ENCODE measurements at regions not wholly inside any gene's neighbourhood (a gene's known extent, or its start where the extent isn't known, plus 50 kb on each side); places are given as distances from the start of the nearest gene placed in this dataset.

DNA sequence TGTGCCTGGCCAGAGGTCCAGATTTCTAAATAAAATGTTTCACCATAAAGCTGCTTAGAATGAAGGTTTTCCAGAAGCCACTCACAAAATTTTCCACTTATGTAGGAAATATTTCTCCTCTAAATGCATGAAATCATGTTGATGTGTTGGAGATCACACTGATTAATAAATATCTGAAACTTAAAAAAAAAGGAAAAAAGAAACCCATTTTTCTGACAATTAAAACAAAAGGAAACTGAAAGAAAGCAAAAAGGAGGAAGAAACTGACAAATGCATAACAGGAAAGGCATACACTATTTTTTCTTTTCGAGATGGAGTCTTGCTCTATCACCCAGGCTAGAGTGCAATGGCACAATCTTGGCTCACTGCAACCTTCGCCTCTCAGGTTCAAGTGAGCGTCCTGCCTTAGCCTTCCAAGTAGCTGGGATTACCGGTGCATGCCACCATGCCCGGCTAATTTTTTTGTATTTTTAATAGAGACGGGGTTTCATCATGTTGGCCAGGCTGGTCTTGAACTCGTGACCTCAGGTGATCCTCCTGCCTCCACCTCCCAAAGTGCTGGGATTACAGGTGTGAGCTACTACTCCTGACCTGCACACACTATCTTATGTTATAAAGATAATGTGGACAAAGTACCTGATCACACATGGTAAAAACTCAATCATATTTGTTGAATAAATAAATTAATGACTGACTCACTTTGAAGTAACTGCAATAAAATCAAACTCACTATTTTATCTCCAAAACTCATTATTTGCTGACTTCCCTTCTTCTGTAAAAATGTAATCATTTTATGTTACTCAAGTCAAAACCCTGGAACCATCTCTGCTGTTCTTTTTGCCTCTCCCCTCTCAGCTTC, 149.8 kb upstream of the NR5A2 start:
- FAIRE-seq (no peak), DNase-seq (ENCODE audit: insufficient read length, low spot score) (no peak)
- no peak for TF ChIP-seq POLR2A (IDR thresholded peaks at IDR 0.05; ENCODE audit: low read depth, low read length)
- TF ChIP-seq PAX5 (IDR thresholded peaks at IDR 0.05; ENCODE audit: insufficient read depth, low read length, severe bottlenecking): no peak
- no peak for TF ChIP-seq TAF1 (IDR thresholded peaks at IDR 0.05; ENCODE audit: low read depth, low read length)

DNA sequence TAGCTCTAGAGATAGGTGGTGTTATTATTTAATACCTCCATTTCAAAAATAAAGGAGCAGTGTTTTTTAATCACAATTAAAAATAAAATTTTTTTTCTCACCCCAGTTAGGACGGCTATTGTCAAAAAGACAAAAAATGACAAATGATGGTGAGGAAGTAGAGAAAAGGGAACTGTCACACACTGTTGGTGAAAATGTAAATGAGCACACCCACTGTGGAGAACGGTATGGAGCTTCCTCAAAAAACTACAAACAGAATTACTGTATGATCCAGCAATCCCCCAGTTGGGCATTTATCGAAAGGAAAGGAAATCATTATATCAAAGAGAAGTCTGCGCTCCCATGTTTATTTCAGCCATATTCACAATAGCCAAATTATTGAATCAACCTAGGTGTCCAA, 148.7 kb upstream of the NR5A2 start:
- FAIRE-seq (no peak), DNase-seq (ENCODE audit: insufficient read length, low spot score) (no peak)
- TF ChIP-seq POLR2AphosphoS5 (IDR thresholded peaks at IDR 0.05; ENCODE audit: low read depth, low read length) (no peak), PAX5 (IDR thresholded peaks at IDR 0.05; ENCODE audit: insufficient read depth, low read length, severe bottlenecking) (no peak), TAF1 (IDR thresholded peaks at IDR 0.05; ENCODE audit: low read depth, low read length) (no peak), POU2F2 (IDR thresholded peaks at IDR 0.05; ENCODE audit: low read depth, low read length) (no peak), POLR2A (IDR thresholded peaks at IDR 0.05; ENCODE audit: low read depth, low read length) (no peak), SPI1 (IDR thresholded peaks at IDR 0.05; ENCODE audit: low read depth, low read length) (no peak)

DNA sequence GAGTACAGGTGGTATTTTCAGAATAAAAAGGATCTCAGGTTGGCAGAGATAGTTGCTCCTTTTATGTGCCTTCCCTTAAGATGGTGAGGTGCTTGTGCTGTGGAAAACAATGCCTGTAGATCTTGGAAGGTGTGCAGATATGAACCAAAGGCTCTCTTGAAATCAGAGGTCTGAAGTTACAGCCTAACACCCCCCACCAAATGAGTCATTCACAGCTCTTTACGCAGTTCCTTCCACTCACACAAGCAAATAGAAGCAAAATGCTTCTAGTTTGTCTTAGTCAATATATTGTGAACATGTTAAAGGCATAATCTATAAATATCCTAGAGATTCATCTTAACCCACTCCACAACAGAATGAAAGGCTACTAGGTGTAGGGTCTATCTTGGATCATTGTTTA, 128.9 kb upstream of the NR5A2 start:
- FAIRE-seq (no peak), DNase-seq (ENCODE audit: insufficient read length, low spot score) (no peak)
- TF ChIP-seq SPI1 (IDR thresholded peaks at IDR 0.05; ENCODE audit: low read depth, low read length) (no peak), TAF1 (IDR thresholded peaks at IDR 0.05; ENCODE audit: low read depth, low read length) (no peak), POU2F2 (IDR thresholded peaks at IDR 0.05; ENCODE audit: low read depth, low read length) (no peak), PAX5 (IDR thresholded peaks at IDR 0.05; ENCODE audit: insufficient read depth, low read length, severe bottlenecking) (no peak), POLR2A (IDR thresholded peaks at IDR 0.05; ENCODE audit: low read depth, low read length) (no peak), POLR2AphosphoS5 (IDR thresholded peaks at IDR 0.05; ENCODE audit: low read depth, low read length) (no peak)

DNA sequence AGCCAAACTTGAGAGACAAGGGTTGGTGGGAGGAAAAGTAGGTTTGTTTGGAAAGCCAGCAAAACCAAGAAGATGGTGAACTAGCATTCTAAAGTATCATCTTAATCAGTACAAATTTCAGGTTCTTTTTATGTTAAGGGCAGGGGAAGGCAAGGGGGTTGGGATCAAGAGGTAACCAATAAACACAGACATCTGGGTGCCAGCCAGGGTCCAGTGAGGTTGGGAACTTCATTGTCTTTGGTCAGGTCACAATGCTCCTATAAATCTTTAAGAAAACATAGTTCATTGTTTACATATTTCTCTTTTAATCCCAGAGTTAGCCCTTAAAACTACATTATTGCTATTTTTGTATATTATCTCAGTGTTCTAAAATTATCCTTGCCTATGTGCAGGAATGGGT, 126.2 kb upstream of the NR5A2 start:
- no peak for TF ChIP-seq PAX5 (IDR thresholded peaks at IDR 0.05; ENCODE audit: insufficient read depth, low read length, severe bottlenecking)
- TF ChIP-seq TAF1 (IDR thresholded peaks at IDR 0.05; ENCODE audit: low read depth, low read length): no peak
- no peak for TF ChIP-seq POLR2A (IDR thresholded peaks at IDR 0.05; ENCODE audit: low read depth, low read length)
- no peak for TF ChIP-seq SPI1 (IDR thresholded peaks at IDR 0.05; ENCODE audit: low read depth, low read length)
- TF ChIP-seq POU2F2 (IDR thresholded peaks at IDR 0.05; ENCODE audit: low read depth, low read length): no peak
- TF ChIP-seq POLR2AphosphoS5 (IDR thresholded peaks at IDR 0.05; ENCODE audit: low read depth, low read length): no peak
- no peak for DNase-seq (ENCODE audit: insufficient read length, low spot score)

DNA sequence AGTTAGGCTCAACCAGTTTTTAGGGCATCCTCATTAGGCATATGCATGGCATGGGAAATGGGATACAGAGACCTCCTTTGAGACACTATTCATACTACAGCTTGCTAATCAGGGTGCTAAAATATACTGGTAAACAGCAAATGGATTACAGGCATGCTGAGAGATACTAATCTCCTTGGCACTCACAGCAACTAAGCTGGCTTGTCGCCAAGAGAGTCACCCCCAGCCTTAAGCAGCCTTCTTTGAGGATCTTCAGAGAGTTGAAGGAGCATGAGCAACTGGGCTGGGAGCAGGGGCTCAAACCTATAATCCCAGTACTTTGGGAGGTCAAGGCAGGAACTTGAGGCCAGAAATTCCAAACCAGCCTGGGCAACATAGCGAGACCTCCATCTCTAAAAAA, 120.1 kb upstream of the NR5A2 start:
- no peak for FAIRE-seq

More for the DNA sequence above, 126.2 kb upstream of the NR5A2 start:
- no peak for FAIRE-seq

DNA sequence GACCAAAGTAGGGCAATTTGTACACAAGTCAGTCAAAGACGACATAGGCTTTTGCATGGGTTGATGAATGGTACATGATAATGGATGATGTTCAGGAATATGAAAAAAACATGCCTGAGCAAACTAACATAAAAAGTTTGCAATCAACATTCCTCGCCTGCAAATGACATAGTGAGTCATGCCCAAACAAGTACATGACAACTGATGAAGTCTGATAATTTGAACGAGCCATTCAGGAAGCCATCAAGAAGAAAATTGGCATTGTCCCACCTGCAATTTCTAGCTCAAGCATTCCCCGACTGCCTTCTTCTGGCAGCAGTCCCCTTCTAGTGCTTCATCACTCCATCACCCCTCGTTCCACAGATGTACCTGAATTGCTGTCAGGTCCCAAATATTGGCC, 118.4 kb upstream of the NR5A2 start:
- TF ChIP-seq POLR2AphosphoS5 (IDR thresholded peaks at IDR 0.05; ENCODE audit: low read depth, low read length) (no peak), PAX5 (IDR thresholded peaks at IDR 0.05; ENCODE audit: insufficient read depth, low read length, severe bottlenecking) (no peak), TAF1 (IDR thresholded peaks at IDR 0.05; ENCODE audit: low read depth, low read length) (no peak), POU2F2 (IDR thresholded peaks at IDR 0.05; ENCODE audit: low read depth, low read length) (no peak), POLR2A (IDR thresholded peaks at IDR 0.05; ENCODE audit: low read depth, low read length) (no peak), SPI1 (IDR thresholded peaks at IDR 0.05; ENCODE audit: low read depth, low read length) (no peak)
- FAIRE-seq (no peak), DNase-seq (ENCODE audit: insufficient read length, low spot score) (no peak)

More for the DNA sequence above, 120.1 kb upstream of the NR5A2 start:
- DNase-seq (ENCODE audit: insufficient read length, low spot score): no peak
- TF ChIP-seq SPI1 (IDR thresholded peaks at IDR 0.05; ENCODE audit: low read depth, low read length) (no peak), PAX5 (IDR thresholded peaks at IDR 0.05; ENCODE audit: insufficient read depth, low read length, severe bottlenecking) (no peak), POLR2A (IDR thresholded peaks at IDR 0.05; ENCODE audit: low read depth, low read length) (no peak), POLR2AphosphoS5 (IDR thresholded peaks at IDR 0.05; ENCODE audit: low read depth, low read length) (no peak), POU2F2 (IDR thresholded peaks at IDR 0.05; ENCODE audit: low read depth, low read length) (no peak), TAF1 (IDR thresholded peaks at IDR 0.05; ENCODE audit: low read depth, low read length) (no peak)

DNA sequence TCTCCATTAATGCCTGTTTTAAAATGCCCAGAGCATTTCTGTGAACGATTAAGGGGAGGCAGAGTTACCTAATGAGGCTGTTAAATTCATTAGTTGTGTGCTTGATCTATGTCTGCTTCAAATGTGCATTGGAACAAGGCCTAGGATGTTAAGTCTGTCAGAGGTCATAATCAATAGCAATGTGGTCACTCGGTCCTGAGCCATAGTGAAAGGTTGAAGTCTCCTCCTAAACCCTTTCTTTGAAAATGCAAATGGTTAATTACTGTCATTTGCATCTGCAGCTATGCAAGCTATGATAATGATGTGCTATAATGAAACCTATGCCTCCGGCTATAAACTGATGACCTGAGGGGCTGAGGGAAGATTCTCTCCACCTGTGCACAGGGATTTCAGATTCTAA, 114.2 kb upstream of the NR5A2 start:
- TF ChIP-seq TAF1 (IDR thresholded peaks at IDR 0.05; ENCODE audit: low read depth, low read length) (no peak), POU2F2 (IDR thresholded peaks at IDR 0.05; ENCODE audit: low read depth, low read length) (no peak), POLR2AphosphoS5 (IDR thresholded peaks at IDR 0.05; ENCODE audit: low read depth, low read length) (no peak), POLR2A (IDR thresholded peaks at IDR 0.05; ENCODE audit: low read depth, low read length) (no peak), SPI1 (IDR thresholded peaks at IDR 0.05; ENCODE audit: low read depth, low read length) (no peak), PAX5 (IDR thresholded peaks at IDR 0.05; ENCODE audit: insufficient read depth, low read length, severe bottlenecking) (no peak)
- DNase-seq (ENCODE audit: insufficient read length, low spot score): no peak
- FAIRE-seq: no peak

DNA sequence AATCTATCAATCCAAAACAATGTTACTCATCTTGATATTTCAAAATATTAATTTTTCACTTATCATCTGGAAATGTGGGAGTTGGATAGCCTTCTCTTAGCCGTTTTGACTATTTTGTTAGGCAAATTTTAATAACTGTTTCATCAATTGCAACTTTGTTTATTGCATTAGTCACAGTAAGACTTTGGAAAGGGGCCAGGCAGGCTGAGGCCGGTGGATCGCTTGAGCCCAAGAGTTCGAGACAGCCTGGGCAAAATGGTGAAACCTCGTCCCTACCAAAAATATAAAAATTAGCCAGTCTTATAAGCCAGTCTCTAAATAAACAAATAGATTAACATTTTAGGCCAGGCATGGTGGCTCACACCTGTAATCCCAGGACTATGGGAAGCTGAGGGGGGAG, 113.0 kb upstream of the NR5A2 start:
- no peak for TF ChIP-seq POU2F2 (IDR thresholded peaks at IDR 0.05; ENCODE audit: low read depth, low read length)
- no peak for TF ChIP-seq POLR2A (IDR thresholded peaks at IDR 0.05; ENCODE audit: low read depth, low read length)
- TF ChIP-seq PAX5 (IDR thresholded peaks at IDR 0.05; ENCODE audit: insufficient read depth, low read length, severe bottlenecking): no peak
- TF ChIP-seq SPI1 (IDR thresholded peaks at IDR 0.05; ENCODE audit: low read depth, low read length): no peak
- DNase-seq (ENCODE audit: insufficient read length, low spot score) (no peak), FAIRE-seq (no peak)

DNA sequence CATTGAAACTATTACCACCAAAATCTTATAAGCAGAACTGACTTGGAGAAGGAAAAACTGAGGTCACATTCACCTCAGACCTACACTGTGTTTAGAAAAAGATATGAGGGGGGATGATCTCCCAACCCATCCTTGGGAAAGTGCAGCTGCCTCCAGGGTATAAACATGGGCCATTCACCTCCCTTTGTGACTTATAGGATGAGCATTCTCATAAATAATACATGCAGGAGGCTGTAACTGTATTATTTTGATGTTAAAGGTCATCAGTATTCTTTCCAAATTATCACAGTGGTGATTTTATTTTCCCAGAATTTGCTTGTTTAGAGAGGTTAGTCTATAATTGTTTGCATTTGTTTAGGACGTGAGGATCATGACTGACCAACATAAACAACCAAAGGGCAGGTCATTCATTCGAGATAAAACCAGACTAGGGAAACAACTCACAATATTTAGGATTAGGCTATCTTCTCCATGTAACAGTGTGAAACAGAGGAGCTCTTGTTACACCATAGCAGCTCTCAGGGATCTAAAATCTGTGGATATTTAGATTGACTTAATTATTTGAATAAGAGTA, 109.2 kb upstream of the NR5A2 start:
- FAIRE-seq (no peak), DNase-seq (ENCODE audit: insufficient read length, low spot score) (no peak)

More for the DNA sequence above, 109.2 kb upstream of the NR5A2 start:
- TF ChIP-seq POLR2AphosphoS5 (IDR thresholded peaks at IDR 0.05; ENCODE audit: low read depth, low read length) (no peak), PAX5 (IDR thresholded peaks at IDR 0.05; ENCODE audit: insufficient read depth, low read length, severe bottlenecking) (no peak), TAF1 (IDR thresholded peaks at IDR 0.05; ENCODE audit: low read depth, low read length) (no peak), SPI1 (IDR thresholded peaks at IDR 0.05; ENCODE audit: low read depth, low read length) (no peak), POLR2A (IDR thresholded peaks at IDR 0.05; ENCODE audit: low read depth, low read length) (no peak), POU2F2 (IDR thresholded peaks at IDR 0.05; ENCODE audit: low read depth, low read length) (no peak)
